Endothelial cell of umbilical vein (primary cell): ENCODE measurements at regions not wholly inside any gene's neighbourhood (a gene's known extent, or its start where the extent isn't known, plus 50 kb on each side); places are given as distances from the start of the nearest gene placed in this dataset.

ENCODE experiments used
- CTCF ChIP-seq, 2 donors: IDR thresholded peaks; 1 replicate in 1 of 2; 2 replicates in 1 of 2; pipeline ENCODE4 v1.5.1; 2011; ENCODE audit warnings: low read length in 2 of 2, mild to moderate bottlenecking in 2 of 2, moderate library complexity in 2 of 2, control low read depth in 1 of 2, inconsistent platforms in 1 of 2, low read depth in 1 of 2; ENCODE audit not compliant: insufficient read depth in 1 of 2; ENCODE audit errors: extremely low read depth in 1 of 2
- EZH2 ChIP-seq: IDR thresholded peaks from 2 replicates; pipeline ENCODE4 v1.6.1; 2012; ENCODE audit warnings: borderline replicate concordance, low read depth, mild to moderate bottlenecking, moderate library complexity, low read length, inconsistent platforms; ENCODE audit not compliant: severe bottlenecking
- GATA2 ChIP-seq: IDR thresholded peaks from 2 replicates; pipeline ENCODE4 v1.7.0; 2011; ENCODE audit warnings: low read depth, mild to moderate bottlenecking, moderate library complexity, mixed read lengths, low read length; ENCODE audit not compliant: insufficient read length, insufficient read depth
- JUN ChIP-seq: IDR thresholded peaks from 2 replicates; pipeline ENCODE4 v1.6.1; 2011; ENCODE audit warnings: borderline replicate concordance, low read depth; ENCODE audit not compliant: insufficient read length, insufficient read depth
- MAX ChIP-seq: IDR thresholded peaks from 2 replicates; pipeline ENCODE4 v1.6.1; 2011; ENCODE audit not compliant: insufficient read depth, insufficient read length
- MYC ChIP-seq: IDR thresholded peaks from one replicate; pipeline ENCODE4 v1.6.1; 2011; ENCODE audit warnings: mild to moderate bottlenecking, low read depth, low read length
- POLR2A ChIP-seq: IDR thresholded peaks from 2 replicates; pipeline ENCODE4 v1.6.1; 2012; ENCODE audit warnings: low read depth, mild to moderate bottlenecking, control low read depth, low read length
- POLR2AphosphoS5 ChIP-seq: IDR thresholded peaks from 2 replicates; pipeline ENCODE4 v1.6.1; 2012; ENCODE audit warnings: low read depth, mild to moderate bottlenecking, control low read depth, low read length, moderate library complexity; ENCODE audit not compliant: insufficient read depth

- no peak for TF ChIP-seq EZH2
- TF ChIP-seq CTCF (IDR thresholded peaks at IDR 0.05; ENCODE audit: extremely low read depth in 1 of 2, insufficient read depth in 1 of 2, low read depth in 1 of 2, low read length in 2 of 2): no peak
- no peak for TF ChIP-seq MAX
- no peak for TF ChIP-seq POLR2A
- no peak for TF ChIP-seq POLR2AphosphoS5
- no peak for TF ChIP-seq JUN
- TF ChIP-seq MYC: no peak
- no peak for TF ChIP-seq GATA2
These were observed 289.9 kb upstream of the TSHZ2 start for GRCh38 chr20:52682237-52682636.
